ENCODE measurements at regions not wholly inside any gene's neighbourhood (a gene's known extent, or its start where the extent isn't known, plus 50 kb on each side); places are given as distances from the start of the nearest gene placed in this dataset.

- dilution Hi-C loops (cut with MboI; ENCODE audit: extremely low pct_ligation_motif_present, low sequenced_read_pairs), result no loop called here
Measured at GRCh38 chr3:144282313-144282712, 310.7 kb downstream of the DIPK2A start.

GRCh38 chr3:144286235-144286910, 314.8 kb downstream of the DIPK2A start:
- H3K4me2 ChIP-seq (ENCODE audit: control insufficient read depth, extremely low read depth, insufficient read depth, low read depth, low read length), result no peak overlapping the region
- peak; percentile 29 for FAIRE-seq
- DNase-seq (ENCODE audit: low read depth, low spot score), result no peak
- H3K9ac ChIP-seq (ENCODE audit: control insufficient read depth, extremely low read depth, insufficient read depth, low read length), result no peak overlapping the region
- no peaks in the 10 kb centered on the region for H3K36me3 ChIP-seq (ENCODE audit: control insufficient read depth in 2 of 2, extremely low read depth in 1 of 2, insufficient read depth in 2 of 2, low read length in 2 of 2)
- no peaks in the 10 kb centered on the region for H3K4me1 ChIP-seq (ENCODE audit: control insufficient read depth, extremely low read depth, insufficient read depth, low read length)
- H3K4me3 ChIP-seq (ENCODE audit: control insufficient read depth in 2 of 3, extremely low read depth in 1 of 3, insufficient read depth in 2 of 3, low read depth in 1 of 3, low read length in 3 of 3), result no peak overlapping the region
- H3K27ac ChIP-seq (ENCODE audit: control insufficient read depth, insufficient read depth, low read length), result no peak overlapping the region
- dilution Hi-C loops (cut with MboI; ENCODE audit: extremely low pct_ligation_motif_present, low sequenced_read_pairs), result no loop called here
- no peaks in the 10 kb centered on the region for H4K20me1 ChIP-seq (ENCODE audit: control insufficient read depth, extremely low read depth, insufficient read depth, low read length)
- no peaks in the 10 kb centered on the region for H3K79me2 ChIP-seq (ENCODE audit: control insufficient read depth, insufficient read depth, low read length)
- H2AFZ ChIP-seq (ENCODE audit: control insufficient read depth, low read length), result no peak overlapping the region
- no peaks in the 10 kb centered on the region for H3K9me1 ChIP-seq (ENCODE audit: control insufficient read depth, extremely low read depth, insufficient read depth, low read length)
- no peaks in the 10 kb centered on the region for H3K27me3 ChIP-seq (ENCODE audit: control insufficient read depth, extremely low read depth, insufficient read depth, low read length)
- H3K9me3 ChIP-seq (ENCODE audit: control insufficient read depth, low read depth, low read length), result no peaks in the 10 kb centered on the region
- no peak for TF ChIP-seq EZH2 (IDR thresholded peaks at IDR 0.05; ENCODE audit: low read length)
- no peak for TF ChIP-seq CTCF (optimal IDR thresholded peaks at IDR 0.05 in 1 of 3, IDR thresholded peaks at IDR 0.05 in 1 of 3, conservative IDR thresholded peaks at IDR 0.05 in 1 of 3; ENCODE audit: extremely low read depth in 1 of 3, insufficient read depth in 2 of 3, low read length in 3 of 3)

More at GRCh38 chr3:144282313-144282712, 310.7 kb downstream of the DIPK2A start:
- H3K79me2 ChIP-seq (ENCODE audit: control insufficient read depth, insufficient read depth, low read length), result no peaks in the 10 kb centered on the region
- FAIRE-seq (no peak), DNase-seq (ENCODE audit: low read depth, low spot score) (no peak)
- no peaks in the 10 kb centered on the region for H3K4me1 ChIP-seq (ENCODE audit: control insufficient read depth, extremely low read depth, insufficient read depth, low read length)
- no peak for TF ChIP-seq CTCF (optimal IDR thresholded peaks at IDR 0.05 in 1 of 3, IDR thresholded peaks at IDR 0.05 in 1 of 3, conservative IDR thresholded peaks at IDR 0.05 in 1 of 3; ENCODE audit: extremely low read depth in 1 of 3, insufficient read depth in 2 of 3, low read length in 3 of 3)
- TF ChIP-seq EZH2 (IDR thresholded peaks at IDR 0.05; ENCODE audit: low read length), result no peak
- H3K4me2 ChIP-seq (ENCODE audit: control insufficient read depth, extremely low read depth, insufficient read depth, low read depth, low read length), result no peak overlapping the region
- no peak overlapping the region for H3K9ac ChIP-seq (ENCODE audit: control insufficient read depth, extremely low read depth, insufficient read depth, low read length)
- no peaks in the 10 kb centered on the region for H3K36me3 ChIP-seq (ENCODE audit: control insufficient read depth in 2 of 2, extremely low read depth in 1 of 2, insufficient read depth in 2 of 2, low read length in 2 of 2)
- no peak overlapping the region for H3K27ac ChIP-seq (ENCODE audit: control insufficient read depth, insufficient read depth, low read length)
- no peaks in the 10 kb centered on the region for H3K9me1 ChIP-seq (ENCODE audit: control insufficient read depth, extremely low read depth, insufficient read depth, low read length)
- no peak overlapping the region for H3K4me3 ChIP-seq (ENCODE audit: control insufficient read depth in 2 of 3, extremely low read depth in 1 of 3, insufficient read depth in 2 of 3, low read depth in 1 of 3, low read length in 3 of 3)
- no peak overlapping the region for H2AFZ ChIP-seq (ENCODE audit: control insufficient read depth, low read length)
- no peaks in the 10 kb centered on the region for H4K20me1 ChIP-seq (ENCODE audit: control insufficient read depth, extremely low read depth, insufficient read depth, low read length)
- H3K27me3 ChIP-seq (ENCODE audit: control insufficient read depth, extremely low read depth, insufficient read depth, low read length), result no peaks in the 10 kb centered on the region
- H3K9me3 ChIP-seq (ENCODE audit: control insufficient read depth, low read depth, low read length), result no peaks in the 10 kb centered on the region
